ENCODE measurements at regions not wholly inside any gene's neighbourhood (a gene's known extent, or its start where the extent isn't known, plus 50 kb on each side); places are given as distances from the start of the nearest gene placed in this dataset.

DNA sequence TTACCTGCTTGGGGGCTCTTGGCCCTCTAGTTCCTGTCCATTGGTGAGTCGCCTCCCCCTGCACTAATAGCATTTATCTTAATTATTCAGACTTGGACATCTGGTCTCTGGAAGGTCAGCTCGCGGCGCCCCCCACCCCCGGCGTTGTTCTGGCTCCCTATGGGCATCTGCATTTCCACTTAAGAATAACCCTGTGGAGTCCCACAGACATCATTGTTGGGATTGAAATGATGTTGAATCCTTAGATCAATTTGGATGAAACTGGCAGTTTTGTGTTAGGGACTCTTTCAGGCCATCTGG lies 313.8 kb upstream of the HS6ST1 start:
- DNase-seq (ENCODE audit: low spot score): no peak

- no peak for DNase-seq (ENCODE audit: low spot score)
These were observed 314.8 kb upstream of the HS6ST1 start for GRCh38 chr2:128633501-128633900.

DNA sequence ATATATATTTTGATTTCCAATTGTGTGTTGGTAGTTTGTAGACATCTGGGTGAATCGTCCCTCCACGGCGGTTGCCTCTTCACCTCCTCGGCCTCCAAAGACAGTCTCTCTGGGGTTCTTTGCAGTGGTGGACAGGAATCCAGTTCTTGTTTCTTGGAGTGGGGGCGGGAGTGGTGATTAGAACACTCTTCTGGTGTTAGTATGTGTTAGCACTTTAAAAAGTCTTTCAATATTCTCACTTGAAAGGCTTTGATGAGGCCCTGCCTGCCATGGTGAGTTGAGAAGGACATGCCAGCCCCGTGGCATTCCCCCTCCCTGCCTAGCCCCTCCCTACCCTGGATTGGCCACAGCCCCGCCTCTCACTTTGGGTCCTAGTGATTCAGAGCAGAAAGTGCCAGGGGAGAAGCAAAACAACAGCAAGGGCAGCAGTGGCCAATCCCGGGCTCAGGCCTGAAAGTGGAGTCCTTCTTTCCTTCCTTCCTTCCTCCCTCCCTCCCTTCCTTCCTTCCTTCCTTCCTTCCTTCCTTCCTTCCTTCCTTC lies 316.8 kb upstream of the HS6ST1 start:
- no peak for DNase-seq (ENCODE audit: low spot score)

DNA sequence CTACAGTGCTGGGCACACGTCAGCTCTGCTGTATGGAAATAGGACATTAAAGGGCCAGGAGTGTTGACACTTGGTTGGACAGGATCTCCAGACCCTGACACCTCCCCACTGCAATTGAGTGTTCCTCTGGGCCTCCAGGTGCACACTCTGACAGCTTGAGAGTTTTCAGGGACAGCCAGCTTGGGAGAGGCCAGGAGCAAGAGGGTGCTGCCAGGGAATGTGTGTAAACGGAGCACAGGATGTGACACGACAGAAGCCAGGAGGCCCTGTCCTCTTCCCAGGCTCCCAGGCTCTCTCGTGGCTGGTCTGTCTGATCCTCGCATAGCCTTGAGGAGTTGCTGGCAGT lies 318.1 kb upstream of the HS6ST1 start:
- DNase-seq (ENCODE audit: low spot score): no peak

DNA sequence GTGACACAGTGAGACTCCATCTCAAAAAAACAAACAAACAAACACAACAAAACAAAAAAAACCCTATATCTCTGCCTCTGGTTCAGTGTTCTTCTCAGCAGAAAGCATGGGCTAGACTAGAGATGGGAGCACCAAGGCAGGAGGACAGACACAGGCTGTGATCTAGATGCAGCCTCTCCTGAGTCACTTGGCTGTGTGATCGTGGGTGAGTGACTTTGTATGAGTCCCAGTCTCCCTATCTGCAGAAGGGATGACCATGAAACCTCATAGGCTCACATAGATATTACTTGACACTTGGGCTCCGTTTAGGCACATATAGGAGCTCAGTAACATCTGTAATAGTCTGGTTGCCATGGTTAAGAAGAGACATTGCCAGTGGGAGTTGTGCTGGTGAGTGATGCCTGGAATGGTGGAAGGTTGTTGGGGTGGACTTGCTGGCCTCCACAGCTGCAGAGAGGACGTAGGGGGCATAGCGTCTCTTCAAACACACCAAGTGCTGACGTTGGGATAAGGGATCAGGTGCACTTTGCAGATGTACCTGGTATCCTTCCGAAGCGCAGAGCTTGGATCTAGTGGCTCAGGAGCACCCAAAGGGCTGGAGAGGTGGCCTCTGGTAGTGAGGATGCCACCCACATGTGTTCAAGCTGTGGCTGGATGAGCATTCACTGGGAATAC lies 318.9 kb upstream of the HS6ST1 start:
- DNase-seq (ENCODE audit: low spot score): no peak

DNA sequence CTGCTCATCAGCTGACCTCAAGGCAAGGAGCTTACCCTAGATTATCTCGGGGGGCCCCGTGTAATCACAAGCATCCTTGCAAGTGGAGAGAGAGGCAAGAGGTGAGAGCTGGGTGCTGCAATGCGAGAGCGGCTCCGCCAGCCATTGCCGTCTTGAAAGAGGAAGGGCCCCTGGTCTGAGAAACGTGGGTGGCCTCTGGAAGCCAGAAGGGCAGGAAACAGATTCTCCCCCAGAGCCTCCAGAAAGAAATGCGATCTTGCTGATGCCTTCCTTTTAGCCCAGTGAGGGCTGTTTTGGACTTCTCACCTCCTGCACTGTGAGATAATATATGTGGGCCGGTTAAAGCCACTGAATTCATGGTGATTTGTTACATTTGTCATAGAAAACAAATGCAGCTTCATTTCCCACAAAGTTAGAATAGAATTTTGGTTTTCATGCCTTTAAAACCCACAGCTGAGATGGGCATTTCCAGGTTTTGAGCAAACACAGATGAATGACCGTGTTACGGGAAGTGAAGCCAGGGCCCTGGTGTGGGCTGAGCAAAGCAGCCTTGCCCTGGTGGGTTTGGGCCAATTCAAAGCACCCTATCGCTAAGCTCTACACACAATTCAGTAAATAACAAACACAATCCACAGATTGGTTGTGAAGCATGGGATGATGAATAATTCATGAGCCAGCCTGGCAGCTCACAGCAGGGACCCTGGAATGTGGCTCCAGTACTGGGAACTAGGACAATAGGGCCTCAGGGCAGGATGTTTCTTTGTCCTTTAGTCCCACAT lies 319.9 kb upstream of the HS6ST1 start:
- DNase-seq (ENCODE audit: low spot score): no peak

DNA sequence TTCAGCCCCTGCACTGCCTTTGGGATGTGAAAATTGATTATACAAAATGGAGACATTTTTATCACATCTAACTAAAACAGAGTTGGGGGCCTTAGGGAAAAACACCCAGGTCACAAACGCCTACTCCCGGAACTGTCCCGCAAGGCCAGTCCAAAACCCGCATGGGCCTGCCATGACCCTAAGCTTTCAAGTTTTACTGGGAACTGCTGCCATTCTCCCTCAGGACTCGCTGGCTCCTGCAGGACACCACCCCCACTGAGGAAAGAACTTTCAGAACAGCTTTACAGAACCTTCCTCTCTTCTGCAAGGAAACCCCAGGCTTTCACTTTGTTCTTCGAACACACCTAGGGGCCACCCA lies 320.4 kb upstream of the HS6ST1 start:
- no peak for DNase-seq (ENCODE audit: low spot score)

DNA sequence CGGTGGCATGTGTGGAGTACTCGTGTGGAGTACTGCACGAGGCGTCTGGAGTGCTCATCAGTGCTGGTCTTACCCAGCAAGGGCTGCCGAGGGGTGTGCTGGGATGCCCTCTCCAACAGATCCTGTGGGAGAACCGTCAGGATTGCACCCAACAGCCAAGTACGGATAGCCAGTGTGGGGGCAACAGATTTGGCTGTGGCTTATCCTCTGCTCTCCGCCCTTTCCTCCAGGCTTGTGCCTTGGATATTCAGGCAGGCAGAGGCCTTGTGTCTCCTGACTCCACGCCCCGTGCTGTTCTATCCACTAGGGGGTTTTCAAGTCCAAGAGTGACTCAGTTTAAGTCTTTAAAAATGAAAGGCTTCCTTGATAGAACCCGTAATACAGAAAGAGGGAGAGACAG lies 321.0 kb upstream of the HS6ST1 start:
- DNase-seq (ENCODE audit: low spot score): no peak

DNA sequence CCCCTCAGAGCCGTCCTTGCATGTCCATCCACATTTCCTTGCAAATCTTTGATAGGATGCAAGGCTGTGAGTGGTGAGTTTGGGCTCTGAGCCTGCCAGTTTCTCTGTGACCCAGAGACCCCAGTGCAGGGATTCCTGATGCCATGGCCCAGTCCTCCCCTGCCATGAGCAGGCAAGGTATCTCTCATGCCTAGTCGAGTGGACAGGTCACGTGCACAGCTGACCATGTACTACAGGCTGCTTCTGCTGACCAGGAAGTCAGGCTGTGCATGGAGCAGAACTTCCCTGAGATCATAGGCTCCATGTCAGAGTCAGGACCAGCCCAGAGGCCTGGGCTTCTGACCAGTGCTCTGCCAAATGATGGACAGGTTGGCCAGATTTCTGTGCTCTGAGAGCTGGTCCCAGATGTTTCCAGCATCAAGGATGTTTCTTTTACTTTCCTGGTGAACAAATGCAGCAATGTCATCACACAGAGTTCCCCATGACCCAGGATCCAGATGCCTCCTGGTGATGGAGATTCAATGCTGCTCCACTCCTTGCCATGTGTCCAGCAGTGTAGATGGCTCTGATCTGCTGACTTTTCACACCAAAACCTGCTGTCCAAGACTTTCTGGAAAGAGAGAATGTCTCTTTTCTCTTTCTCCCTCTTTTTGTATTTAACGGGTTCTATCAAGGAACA lies 321.6 kb upstream of the HS6ST1 start:
- no peak for DNase-seq (ENCODE audit: low spot score)

GRCh38 chr2:128640845-128641360 lies 322.2 kb upstream of the HS6ST1 start:
- DNase-seq (ENCODE audit: low spot score): no peak

GRCh38 chr2:128641421-128642080 lies 322.9 kb upstream of the HS6ST1 start:
- DNase-seq (ENCODE audit: low spot score): no peak

- DNase-seq (ENCODE audit: low spot score): no peak
These were observed 323.6 kb upstream of the HS6ST1 start for GRCh38 chr2:128642316-128642715.

- DNase-seq (ENCODE audit: low spot score): no peak
These were observed 324.2 kb upstream of the HS6ST1 start for GRCh38 chr2:128642821-128643220.

DNA sequence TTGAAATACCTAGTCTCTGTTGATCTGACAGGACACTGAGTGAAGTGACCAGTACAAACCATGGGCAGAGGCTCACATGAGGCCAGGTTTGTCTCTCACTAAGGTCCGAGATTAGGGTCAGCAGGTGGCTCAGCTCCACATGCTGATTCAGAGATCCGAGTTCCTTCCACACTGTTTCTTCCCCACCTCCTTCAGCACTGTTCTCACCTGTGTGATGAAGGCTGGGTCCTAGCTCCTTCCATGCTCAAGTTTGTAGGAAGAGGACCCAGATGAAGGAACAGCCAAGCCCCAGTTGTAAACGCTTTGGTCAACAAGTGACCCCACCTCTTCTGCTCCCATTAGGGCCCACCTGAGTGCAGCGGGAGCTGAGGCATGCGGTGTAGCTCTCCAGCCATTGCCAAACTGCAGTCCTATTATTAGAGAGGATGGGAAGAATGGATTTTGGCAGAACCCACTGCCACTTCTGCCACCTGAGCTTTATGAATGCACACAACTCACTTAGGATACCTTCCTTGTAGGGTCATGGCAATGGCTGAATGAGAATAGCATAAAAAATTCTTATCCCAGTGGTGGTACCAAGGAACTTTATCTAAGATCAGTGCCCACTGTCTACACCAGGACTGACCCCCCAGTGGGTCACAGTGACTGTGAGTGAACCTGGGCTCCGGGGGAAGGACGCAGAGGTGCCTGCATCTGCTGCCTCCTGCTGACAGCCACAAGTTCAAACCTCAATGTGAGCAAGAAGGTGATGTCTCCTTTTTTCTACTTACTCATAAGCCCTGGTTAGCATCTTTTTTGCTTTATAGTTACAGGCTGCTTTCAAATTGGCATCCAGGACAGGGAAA lies 324.8 kb upstream of the HS6ST1 start:
- no peak for DNase-seq (ENCODE audit: low spot score)

DNA sequence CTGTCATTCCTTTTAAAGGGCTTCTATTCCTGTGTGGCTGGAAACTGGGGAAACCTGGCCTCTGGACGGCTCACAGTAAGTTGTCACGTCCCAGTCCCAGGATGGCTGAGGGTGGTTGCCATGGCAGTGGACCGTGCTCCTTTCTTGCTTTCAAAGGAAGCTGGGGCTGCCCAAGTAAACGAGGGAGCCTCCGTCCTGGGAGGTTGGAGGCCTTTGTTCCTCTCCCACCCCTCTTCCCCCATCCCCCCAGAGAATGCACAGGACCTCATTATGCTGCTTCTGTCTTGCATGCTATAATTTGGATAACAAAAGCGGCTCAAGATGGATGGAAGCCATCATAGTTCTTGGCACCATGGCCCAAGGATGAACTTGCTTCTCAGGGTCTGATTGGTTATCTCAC lies 325.5 kb upstream of the HS6ST1 start:
- DNase-seq (ENCODE audit: low spot score): no peak

DNA sequence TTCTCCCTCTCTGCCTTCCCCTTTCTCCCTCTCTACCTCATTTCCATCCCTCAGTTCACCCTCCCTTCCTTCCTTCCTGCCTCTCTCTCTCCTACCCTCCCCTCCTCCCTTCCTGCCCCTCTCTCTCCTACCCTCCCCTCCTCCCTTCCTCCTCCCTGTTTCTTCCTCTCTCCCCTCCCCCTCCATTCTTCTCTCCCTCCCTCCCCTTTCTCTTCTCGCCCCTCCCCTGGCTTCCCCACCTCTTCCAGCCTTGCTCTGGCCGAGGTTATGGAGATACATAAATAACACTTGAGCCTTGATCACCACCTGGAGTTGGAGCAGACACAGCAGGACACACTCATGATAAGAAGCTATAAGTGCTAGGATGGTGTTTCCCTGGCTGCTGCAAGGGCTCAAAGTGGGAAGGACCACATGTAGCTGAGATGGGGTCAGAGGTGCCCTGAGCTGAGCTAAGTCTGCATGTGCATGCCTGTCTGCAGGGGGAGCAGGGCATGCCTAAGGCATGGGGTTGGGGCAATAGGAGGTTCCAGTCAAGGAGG lies 326.1 kb upstream of the HS6ST1 start:
- DNase-seq (ENCODE audit: low spot score): no peak

- no peak for DNase-seq (ENCODE audit: low spot score)
These were observed 327.0 kb upstream of the HS6ST1 start for GRCh38 chr2:128645631-128646030.

DNA sequence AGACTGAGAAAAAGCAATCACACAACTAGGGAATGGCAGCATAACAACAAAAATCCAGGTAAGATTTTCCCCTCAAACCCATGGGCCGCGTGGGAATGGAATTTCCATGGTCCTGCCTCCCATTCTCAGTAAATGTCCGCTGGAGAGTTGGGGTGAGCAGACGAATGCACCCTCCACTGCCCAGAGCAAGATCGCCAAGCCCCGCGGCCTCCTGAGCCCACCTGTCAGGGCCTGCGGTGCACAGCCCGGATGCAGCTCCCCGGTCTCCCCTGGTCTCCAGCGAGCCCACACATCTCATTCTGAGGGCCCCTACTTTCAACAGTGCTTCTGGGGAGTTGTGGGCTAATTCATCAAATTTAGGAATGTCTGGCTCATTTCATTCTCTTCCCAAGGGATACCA lies 327.4 kb upstream of the HS6ST1 start:
- DNase-seq (ENCODE audit: low spot score): no peak

DNA sequence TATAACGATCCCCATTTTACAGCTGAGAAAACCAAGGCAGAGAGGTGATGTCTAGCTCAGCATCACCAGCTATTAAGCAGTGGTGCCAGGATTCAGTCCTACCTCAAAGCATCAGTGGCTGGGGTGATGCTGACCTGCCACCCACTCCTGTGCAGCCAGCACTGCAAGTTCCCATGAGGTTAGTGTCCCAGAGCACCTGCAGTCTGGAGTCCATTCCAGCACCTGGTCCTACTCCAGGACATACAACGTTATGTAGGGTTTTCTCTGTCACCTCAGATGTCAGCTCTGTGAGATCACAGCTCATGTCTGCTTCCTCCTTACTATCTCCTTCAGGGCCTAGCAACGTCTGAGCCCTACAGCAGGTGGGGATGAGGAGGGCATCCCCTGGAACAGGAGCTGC lies 328.0 kb upstream of the HS6ST1 start:
- DNase-seq (ENCODE audit: low spot score): no peak

DNA sequence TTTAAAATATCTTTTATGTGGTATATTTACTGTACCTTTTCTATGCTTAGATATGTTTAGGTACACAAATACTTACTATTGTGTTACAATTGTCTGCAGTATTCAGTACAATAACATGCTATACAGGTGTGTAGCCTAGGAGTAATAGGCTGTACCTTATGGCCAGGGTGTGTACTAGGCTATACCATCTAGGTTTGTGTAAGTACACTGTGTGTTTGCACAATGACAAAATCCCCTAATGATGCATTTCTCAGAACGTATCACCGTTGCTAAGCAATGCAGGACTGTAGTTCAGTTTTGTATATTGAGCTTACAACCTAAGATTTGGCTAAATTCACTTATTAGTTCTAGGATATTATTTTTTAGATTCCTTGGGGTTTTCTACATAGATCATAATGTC lies 332.3 kb upstream of the HS6ST1 start:
- no peak for DNase-seq (ENCODE audit: low spot score)

DNA sequence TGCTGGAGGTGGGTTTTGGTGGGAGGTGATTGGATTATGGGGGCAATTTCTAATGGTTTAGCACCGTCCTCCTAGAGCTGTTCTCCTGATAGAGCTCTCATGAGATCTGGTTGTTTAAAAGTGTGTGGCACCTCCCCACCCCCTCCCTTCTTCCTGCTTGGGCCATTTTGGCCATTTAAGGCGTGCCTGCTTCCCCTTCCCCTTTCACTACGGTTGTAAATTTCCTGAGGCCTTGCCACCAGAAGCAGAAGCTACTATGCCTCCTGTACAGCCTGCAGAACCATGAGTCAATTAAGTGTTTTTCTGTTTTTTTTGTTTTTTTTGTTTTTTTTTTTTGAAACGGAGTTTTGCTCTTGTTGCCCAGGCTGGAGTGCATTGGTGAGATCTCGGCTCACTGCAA lies 335.7 kb upstream of the HS6ST1 start:
- no peak for DNase-seq (ENCODE audit: low spot score)
